ENCODE measurements at regions not wholly inside any gene's neighbourhood (a gene's known extent, or its start where the extent isn't known, plus 50 kb on each side); places are given as distances from the start of the nearest gene placed in this dataset.
"Not testable (repeated sequence)": the region's sequence is repeated elsewhere in the genome, so short reads cannot be mapped to it uniquely, and the experiment has no call there.

DNA sequence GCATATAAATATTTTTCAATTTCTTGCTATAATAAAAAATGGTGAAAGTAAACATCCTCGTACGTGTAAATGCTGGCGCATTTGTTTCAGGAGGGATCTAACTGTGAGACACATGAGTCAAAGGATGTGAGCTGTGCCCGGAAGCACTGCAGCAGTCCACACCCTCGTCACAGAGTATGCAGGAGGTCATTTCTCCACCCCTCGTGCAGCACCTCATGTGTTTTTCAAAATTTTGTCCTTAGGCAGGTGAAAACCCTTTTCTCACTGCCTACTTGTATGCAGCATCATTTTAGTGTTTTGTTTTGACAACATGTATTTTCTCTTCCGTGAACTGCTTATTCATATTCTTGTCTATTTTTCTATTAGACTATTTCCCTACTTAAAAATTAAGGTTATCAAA is 162.7 kb downstream of the AVL9 start:
- no peak overlapping the region for H3K4me3 Mint-ChIP-seq
- no peak overlapping the region for H3K27ac Mint-ChIP-seq
- H3K4me1 Mint-ChIP-seq (ENCODE audit: unreplicated experiment), result no peaks in the 10 kb centered on the region
- TF ChIP-seq, protein P1, sequence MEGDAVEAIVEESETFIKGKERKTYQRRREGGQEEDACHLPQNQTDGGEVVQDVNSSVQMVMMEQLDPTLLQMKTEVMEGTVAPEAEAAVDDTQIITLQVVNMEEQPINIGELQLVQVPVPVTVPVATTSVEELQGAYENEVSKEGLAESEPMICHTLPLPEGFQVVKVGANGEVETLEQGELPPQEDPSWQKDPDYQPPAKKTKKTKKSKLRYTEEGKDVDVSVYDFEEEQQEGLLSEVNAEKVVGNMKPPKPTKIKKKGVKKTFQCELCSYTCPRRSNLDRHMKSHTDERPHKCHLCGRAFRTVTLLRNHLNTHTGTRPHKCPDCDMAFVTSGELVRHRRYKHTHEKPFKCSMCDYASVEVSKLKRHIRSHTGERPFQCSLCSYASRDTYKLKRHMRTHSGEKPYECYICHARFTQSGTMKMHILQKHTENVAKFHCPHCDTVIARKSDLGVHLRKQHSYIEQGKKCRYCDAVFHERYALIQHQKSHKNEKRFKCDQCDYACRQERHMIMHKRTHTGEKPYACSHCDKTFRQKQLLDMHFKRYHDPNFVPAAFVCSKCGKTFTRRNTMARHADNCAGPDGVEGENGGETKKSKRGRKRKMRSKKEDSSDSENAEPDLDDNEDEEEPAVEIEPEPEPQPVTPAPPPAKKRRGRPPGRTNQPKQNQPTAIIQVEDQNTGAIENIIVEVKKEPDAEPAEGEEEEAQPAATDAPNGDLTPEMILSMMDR (conservative IDR thresholded peaks at IDR 0.05), result no peak
- H3K27me3 Mint-ChIP-seq, result no peaks in the 10 kb centered on the region
- DNase-seq (ENCODE audit: extremely low spot score, unreplicated experiment), result no peak
- no peaks in the 10 kb centered on the region for H3K9me3 Mint-ChIP-seq
- H3K36me3 Mint-ChIP-seq, result no peaks in the 10 kb centered on the region

DNA sequence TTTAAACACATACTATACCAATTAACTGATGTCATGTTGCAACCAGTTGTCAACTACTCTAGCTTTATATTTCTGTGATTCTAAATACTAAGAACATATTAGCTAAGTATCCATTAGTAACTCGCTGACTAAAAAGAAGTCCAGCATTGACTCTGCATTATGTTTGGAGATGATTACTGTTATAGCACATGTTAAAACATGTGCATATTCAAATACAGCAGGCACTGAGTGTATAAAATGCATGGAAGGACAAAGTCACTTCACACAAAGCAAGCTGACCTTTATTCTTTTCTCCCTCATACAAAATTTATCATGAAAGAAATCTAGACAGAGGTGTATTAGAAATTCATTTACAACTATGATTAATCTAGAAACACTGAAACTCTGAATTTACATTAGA is 159.3 kb downstream of the AVL9 start:
- not testable (repeated sequence) for H3K4me3 Mint-ChIP-seq; H3K9me3 Mint-ChIP-seq; H3K4me1 Mint-ChIP-seq (ENCODE audit: unreplicated experiment); H3K27ac Mint-ChIP-seq; H3K36me3 Mint-ChIP-seq; H3K27me3 Mint-ChIP-seq; DNase-seq (ENCODE audit: extremely low spot score, unreplicated experiment)

DNA sequence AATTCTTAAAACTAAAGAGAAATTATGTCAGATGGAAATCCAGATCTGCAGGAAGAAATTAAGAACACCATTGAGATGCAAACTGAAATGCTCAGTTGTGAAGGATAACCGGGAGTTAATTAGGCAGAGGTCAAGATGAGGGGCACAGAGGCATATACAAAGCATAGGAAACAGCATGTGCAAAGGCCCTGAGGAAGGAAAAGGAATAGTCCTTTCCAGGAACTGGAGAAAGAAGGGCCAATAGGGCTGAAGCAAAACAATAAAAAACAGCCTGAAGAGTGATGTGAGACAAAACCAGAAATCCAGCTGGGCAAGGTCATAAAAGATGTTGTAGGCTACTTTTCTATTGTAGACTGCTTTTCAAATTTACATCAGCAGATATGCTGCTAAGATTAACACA is 155.1 kb downstream of the AVL9 start:
- not testable (repeated sequence) for H3K36me3 Mint-ChIP-seq

GRCh38 chr7:32648408-32649156 is 153.3 kb downstream of the AVL9 start:
- no peak overlapping the region for H3K4me3 Mint-ChIP-seq
- TF ChIP-seq, protein P1 (conservative IDR thresholded peaks at IDR 0.05), result no peak
- no peaks in the 10 kb centered on the region for H3K4me1 Mint-ChIP-seq (ENCODE audit: unreplicated experiment)
- H3K9me3 Mint-ChIP-seq, result no peaks in the 10 kb centered on the region
- no peaks in the 10 kb centered on the region for H3K27me3 Mint-ChIP-seq
- H3K27ac Mint-ChIP-seq, result no peak overlapping the region
- H3K36me3 Mint-ChIP-seq, result no peaks in the 10 kb centered on the region
- no peak for DNase-seq (ENCODE audit: extremely low spot score, unreplicated experiment)

More for the DNA sequence above, 155.1 kb downstream of the AVL9 start:
- not testable (repeated sequence) for H3K27ac Mint-ChIP-seq; DNase-seq (ENCODE audit: extremely low spot score, unreplicated experiment); H3K4me3 Mint-ChIP-seq; H3K27me3 Mint-ChIP-seq; H3K4me1 Mint-ChIP-seq (ENCODE audit: unreplicated experiment); H3K9me3 Mint-ChIP-seq

DNA sequence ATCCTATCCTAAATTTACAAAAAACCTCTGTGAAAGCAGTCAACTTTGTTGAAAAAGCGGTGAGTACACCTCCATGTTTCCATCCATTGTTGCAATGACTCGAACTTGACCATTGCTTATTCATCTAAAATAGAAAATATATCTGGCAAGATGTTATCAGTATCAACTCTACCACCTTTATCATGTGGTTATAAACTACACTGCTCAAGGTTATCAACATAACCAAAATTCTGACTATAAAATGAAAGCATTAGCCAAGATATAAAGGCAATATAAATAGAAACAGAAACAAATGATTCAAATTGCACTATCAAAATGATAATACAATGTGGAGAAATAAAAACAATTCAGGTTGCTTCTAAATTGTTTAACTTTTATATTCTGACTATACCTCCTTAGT is 150.0 kb downstream of the AVL9 start:
- H3K4me1 Mint-ChIP-seq (ENCODE audit: unreplicated experiment); H3K27ac Mint-ChIP-seq; H3K4me3 Mint-ChIP-seq; DNase-seq (ENCODE audit: extremely low spot score, unreplicated experiment); H3K27me3 Mint-ChIP-seq; H3K36me3 Mint-ChIP-seq; H3K9me3 Mint-ChIP-seq: not testable (repeated sequence)

- no peaks in the 10 kb centered on the region for H3K27me3 Mint-ChIP-seq
Observed at GRCh38 chr7:32643194-32643593, 147.9 kb downstream of the AVL9 start.

GRCh38 chr7:32639122-32639521 is 143.8 kb downstream of the AVL9 start:
- TF ChIP-seq, protein P1 (conservative IDR thresholded peaks at IDR 0.05), result no peak

More at GRCh38 chr7:32643194-32643593, 147.9 kb downstream of the AVL9 start:
- H3K27ac Mint-ChIP-seq, result no peak overlapping the region
- no peaks in the 10 kb centered on the region for H3K9me3 Mint-ChIP-seq
- H3K4me1 Mint-ChIP-seq (ENCODE audit: unreplicated experiment), result no peaks in the 10 kb centered on the region
- H3K36me3 Mint-ChIP-seq, result no peaks in the 10 kb centered on the region
- TF ChIP-seq, protein P1 (conservative IDR thresholded peaks at IDR 0.05), result no peak
- DNase-seq (ENCODE audit: extremely low spot score, unreplicated experiment), result no peak
- H3K4me3 Mint-ChIP-seq, result no peak overlapping the region

GRCh38 chr7:32638479-32639121 is 143.3 kb downstream of the AVL9 start:
- not testable (repeated sequence) for H3K4me1 Mint-ChIP-seq (ENCODE audit: unreplicated experiment); H3K9me3 Mint-ChIP-seq; H3K27ac Mint-ChIP-seq; H3K27me3 Mint-ChIP-seq; H3K4me3 Mint-ChIP-seq; H3K36me3 Mint-ChIP-seq; DNase-seq (ENCODE audit: extremely low spot score, unreplicated experiment)

More at GRCh38 chr7:32639122-32639521, 143.8 kb downstream of the AVL9 start:
- H3K27me3 Mint-ChIP-seq, result no peaks in the 10 kb centered on the region
- no peaks in the 10 kb centered on the region for H3K4me1 Mint-ChIP-seq (ENCODE audit: unreplicated experiment)
- H3K9me3 Mint-ChIP-seq, result no peaks in the 10 kb centered on the region
- H3K27ac Mint-ChIP-seq, result no peak overlapping the region
- no peaks in the 10 kb centered on the region for H3K36me3 Mint-ChIP-seq
- DNase-seq (ENCODE audit: extremely low spot score, unreplicated experiment), result no peak
- H3K4me3 Mint-ChIP-seq, result no peak overlapping the region

Measured in type B pancreatic cell (in vitro differentiated cells).